GM12872 (cell line): ENCODE measurements at regions not wholly inside any gene's neighbourhood (a gene's known extent, or its start where the extent isn't known, plus 50 kb on each side); places are given as distances from the start of the nearest gene placed in this dataset.

Experiments used
- TF ChIP-seq, protein P1 (sequence below): IDR thresholded peaks from 3 replicates; pipeline ENCODE4 v1.5.1; 2011; ENCODE audit warnings: low read depth, mild to moderate bottlenecking, low read length, moderate library complexity; ENCODE audit not compliant: insufficient read depth

DNA sequence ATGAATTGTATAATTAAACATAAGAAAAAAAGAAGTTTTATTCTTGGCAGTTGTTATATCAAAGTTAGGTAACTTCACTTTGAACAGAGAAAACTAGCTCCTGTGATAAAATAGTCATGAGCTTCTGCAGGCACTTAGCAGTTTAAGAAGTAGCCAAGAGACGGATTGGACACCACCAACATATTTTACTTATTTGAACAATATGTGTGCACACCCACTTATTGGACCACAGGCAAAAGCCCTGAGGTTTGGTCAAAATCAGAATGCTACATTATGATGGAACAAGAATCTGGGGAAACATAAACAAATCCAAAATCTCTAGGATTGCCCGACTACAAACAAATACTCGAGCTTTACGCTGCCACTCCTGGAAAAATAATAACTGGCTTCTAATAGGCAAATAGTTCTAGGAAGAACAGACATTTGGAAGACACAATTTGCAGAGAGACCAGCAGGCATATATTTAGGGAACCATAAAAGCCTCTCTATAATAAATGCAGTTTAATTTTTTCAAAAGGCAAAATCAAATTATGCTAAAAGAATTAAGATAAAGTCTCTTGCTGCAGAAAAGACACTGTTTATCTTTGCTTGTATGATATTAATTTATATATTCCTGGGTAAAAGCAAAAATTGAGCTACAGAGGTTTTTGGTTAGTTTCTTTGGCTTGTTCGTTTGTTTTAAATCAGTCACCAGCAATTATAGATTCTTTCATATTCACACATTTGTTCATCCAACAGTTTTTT lies 117.9 kb downstream of the CDC42EP3 start:
- TF ChIP-seq, protein P1, sequence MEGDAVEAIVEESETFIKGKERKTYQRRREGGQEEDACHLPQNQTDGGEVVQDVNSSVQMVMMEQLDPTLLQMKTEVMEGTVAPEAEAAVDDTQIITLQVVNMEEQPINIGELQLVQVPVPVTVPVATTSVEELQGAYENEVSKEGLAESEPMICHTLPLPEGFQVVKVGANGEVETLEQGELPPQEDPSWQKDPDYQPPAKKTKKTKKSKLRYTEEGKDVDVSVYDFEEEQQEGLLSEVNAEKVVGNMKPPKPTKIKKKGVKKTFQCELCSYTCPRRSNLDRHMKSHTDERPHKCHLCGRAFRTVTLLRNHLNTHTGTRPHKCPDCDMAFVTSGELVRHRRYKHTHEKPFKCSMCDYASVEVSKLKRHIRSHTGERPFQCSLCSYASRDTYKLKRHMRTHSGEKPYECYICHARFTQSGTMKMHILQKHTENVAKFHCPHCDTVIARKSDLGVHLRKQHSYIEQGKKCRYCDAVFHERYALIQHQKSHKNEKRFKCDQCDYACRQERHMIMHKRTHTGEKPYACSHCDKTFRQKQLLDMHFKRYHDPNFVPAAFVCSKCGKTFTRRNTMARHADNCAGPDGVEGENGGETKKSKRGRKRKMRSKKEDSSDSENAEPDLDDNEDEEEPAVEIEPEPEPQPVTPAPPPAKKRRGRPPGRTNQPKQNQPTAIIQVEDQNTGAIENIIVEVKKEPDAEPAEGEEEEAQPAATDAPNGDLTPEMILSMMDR, result no peak

DNA sequence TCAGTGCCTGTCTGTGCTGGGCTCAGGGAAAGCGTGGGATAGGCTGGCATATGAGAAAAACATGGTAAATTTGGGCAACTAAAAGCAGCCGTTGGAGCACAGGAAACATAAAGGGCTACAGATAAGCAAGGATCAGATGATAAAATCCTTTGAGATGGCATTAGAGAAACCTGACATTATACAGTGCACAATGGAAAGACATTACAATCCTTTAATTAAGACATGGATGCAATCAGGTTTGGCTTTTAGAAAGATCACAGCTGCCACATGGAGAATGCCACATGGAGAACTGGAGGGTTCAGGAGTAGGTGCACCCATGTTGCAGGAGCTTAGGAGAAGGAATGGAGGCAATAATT lies 117.3 kb downstream of the CDC42EP3 start:
- TF ChIP-seq, protein P1, result no peak

DNA sequence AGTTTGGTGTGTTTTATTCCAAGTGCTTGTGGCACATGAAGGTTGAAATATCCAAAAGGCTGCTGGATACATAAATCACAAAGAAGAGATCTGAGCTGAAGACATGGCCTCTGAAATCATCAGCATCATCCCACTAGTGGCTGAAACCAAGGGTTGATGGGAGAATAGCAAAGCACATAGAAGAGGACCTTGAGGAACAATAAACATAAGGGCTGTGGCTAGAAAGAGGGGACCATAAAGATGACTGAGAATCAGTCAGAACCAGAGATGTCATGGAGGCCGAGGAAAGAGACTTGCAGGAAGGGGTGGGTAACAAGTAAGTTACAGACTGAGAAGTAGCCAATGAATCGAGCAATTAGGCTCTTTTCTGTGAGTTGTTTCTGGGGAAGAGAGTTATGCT lies 116.8 kb downstream of the CDC42EP3 start:
- TF ChIP-seq, protein P1, result no peak

DNA sequence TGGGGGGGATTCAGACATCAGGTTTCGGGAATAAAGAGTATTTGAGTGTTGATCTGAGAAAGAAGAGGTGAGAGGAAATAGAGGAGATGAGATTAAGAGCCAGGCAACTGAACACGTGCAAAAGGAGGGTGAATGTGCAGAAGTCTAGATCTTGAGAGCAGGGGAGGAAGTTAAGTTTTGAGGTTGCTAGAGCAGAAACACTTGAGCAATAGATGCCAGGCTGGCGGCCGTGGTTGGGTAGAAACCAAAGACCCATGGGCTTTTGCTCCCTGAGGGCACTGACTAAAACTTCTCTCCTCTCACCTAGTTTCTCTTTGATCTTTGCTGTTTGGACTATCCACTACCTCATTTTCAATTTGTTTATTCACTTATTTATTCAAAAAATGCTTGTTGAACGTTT lies 116.0 kb downstream of the CDC42EP3 start:
- TF ChIP-seq, protein P1, result no peak

DNA sequence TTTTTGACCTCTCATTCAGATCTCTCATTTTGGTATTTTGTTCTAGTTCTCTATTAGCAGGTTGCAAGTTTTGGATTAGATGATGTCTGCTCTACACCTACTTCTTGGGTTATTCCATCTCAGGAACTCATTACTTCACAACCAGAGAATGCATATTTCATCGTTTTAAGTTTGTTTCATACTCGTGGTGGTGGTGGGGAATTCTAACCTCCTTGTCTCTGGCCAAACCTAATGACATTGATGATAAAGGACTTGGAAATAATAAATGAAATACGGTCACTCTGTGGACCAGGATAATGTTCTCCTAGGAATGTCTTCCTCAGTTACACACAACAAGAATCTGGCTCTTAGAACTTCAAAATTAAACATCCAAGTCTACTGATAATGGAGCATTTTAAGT lies 115.2 kb downstream of the CDC42EP3 start:
- TF ChIP-seq, protein P1, result no peak

DNA sequence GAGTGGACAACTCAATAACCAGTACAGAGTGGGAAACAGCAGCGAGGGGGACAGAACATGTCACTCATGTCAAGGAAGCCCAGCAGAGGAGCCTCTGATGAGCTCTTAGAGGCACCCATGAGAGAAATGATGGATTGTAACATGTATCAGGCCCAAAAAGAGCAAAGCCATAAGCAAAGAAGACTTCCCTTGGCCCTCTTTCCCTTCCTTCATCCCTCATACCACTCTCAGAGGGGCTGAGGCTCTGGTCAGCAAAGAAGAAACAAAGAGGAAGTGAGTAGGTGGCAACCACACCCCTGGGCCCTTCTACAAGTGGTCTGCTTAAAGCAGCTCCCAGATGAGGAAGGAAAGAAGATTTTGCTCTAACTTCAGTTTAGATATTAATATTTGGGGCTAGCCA lies 112.8 kb downstream of the CDC42EP3 start:
- TF ChIP-seq, protein P1, result no peak

DNA sequence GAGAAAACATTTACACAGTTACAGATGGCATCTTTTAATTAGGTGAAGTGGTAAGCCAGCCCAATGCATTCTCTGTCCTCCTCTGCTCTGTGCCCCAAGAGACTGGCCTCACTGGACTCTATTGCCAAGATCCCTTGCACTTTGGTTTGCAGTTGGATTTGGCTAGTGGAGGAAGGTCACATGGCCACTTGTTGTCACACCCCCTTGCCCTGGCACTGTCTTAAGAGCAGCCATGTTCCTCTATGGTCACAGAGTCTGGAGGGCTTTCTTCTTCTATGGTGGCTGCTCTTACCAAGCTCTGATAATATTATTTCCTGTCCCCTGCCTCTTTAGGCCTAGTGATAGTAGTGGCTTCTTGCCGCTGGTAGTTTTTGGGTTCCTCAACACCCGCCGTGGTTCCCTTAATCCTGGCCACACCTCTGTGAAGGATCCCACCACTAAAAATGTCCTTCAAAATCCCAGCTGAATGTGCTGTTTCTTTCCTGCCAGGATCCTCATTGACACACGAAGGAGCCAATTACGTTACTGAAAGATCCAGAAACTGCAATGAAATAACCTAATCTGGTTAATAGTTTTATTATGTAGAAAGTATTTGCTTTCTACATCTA lies 111.1 kb downstream of the CDC42EP3 start:
- TF ChIP-seq, protein P1, result no peak
